ENCODE measurements at regions not wholly inside any gene's neighbourhood (a gene's known extent, or its start where the extent isn't known, plus 50 kb on each side); places are given as distances from the start of the nearest gene placed in this dataset.

DNA sequence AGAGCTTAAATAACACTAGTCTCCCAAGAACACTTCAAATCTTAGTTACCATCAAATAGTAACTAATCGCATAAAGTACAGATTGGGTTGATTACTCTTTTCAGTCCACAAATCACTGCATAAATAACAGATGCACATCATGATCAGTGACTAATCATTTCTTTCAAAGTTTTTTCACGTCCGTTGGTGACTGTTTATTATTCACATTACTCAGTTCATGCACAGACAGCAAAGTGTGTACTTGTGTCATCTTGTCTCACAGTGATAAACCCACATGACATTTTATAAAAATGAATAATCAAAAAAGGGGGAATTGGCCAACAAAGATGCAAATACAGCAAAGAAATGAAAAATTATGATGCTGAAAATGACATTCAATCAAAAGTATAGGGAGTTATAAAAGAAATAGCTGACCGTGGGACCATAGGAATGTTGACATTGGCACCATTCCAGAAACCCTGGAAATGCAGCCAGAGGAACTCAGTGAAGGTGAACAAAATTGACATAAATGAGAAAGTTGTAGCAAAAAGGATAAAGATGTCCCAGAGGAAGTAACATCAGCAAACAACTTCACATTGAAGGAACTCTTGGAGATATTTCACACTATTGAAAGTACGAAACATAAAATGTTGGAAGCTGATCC is 161.5 kb downstream of the SOX3 start:
- TF ChIP-seq POLR2A (IDR thresholded peaks at IDR 0.05; ENCODE audit: low read length) = no peak
- TF ChIP-seq GATA1 (IDR thresholded peaks at IDR 0.05; ENCODE audit: low read depth, low read length) = no peak
